ENCODE measurements at regions not wholly inside any gene's neighbourhood (a gene's known extent, or its start where the extent isn't known, plus 50 kb on each side); places are given as distances from the start of the nearest gene placed in this dataset.

GRCh38 chr15:94547711-94548110, 316.4 kb downstream of the MCTP2 start (continued):
- TF ChIP-seq CHD7 (IDR thresholded peaks at IDR 0.05; ENCODE audit: insufficient replicate concordance, low read length) = no peak
- no peak for TF ChIP-seq CBX8 (IDR thresholded peaks at IDR 0.05; ENCODE audit: borderline replicate concordance, low read depth, low read length)
- no peak for TF ChIP-seq SRF (IDR thresholded peaks at IDR 0.05; ENCODE audit: low read depth, low read length)
- no peak for TF ChIP-seq SAP30 (IDR thresholded peaks at IDR 0.05; ENCODE audit: insufficient read depth, insufficient replicate concordance, low read length)
- no peak for TF ChIP-seq POLR2AphosphoS5 (IDR thresholded peaks at IDR 0.05; ENCODE audit: low read depth, low read length)
- no peak for TF ChIP-seq HDAC6 (IDR thresholded peaks at IDR 0.05; ENCODE audit: low read depth, low read length)
- TF ChIP-seq E2F6 (IDR thresholded peaks at IDR 0.05) = no peak
- no peak for TF ChIP-seq SIRT6 (IDR thresholded peaks at IDR 0.05; ENCODE audit: low read length)
- TF ChIP-seq TAF1 (IDR thresholded peaks at IDR 0.05; ENCODE audit: low read depth, low read length) = no peak
- no peak for TF ChIP-seq FOSL1 (IDR thresholded peaks at IDR 0.05; ENCODE audit: insufficient read depth, low read depth, low read length)
- no peak for TF ChIP-seq HDAC2 (IDR thresholded peaks at IDR 0.05; ENCODE audit: borderline replicate concordance in 1 of 2, low read depth in 2 of 2, low read length in 2 of 2)

Data from H1 (cell line).